Limb (tissue), 2 donors: ENCODE measurements at regions not wholly inside any gene's neighbourhood (a gene's known extent, or its start where the extent isn't known, plus 50 kb on each side); places are given as distances from the start of the nearest gene placed in this dataset.

ENCODE experiments used
- DNase-seq, 2 donors: peaks; one replicate each; pipeline ENCODE4 v3.0.0-alpha.2; 2016; ENCODE audit errors: extremely low spot score in 2 of 2

DNA sequence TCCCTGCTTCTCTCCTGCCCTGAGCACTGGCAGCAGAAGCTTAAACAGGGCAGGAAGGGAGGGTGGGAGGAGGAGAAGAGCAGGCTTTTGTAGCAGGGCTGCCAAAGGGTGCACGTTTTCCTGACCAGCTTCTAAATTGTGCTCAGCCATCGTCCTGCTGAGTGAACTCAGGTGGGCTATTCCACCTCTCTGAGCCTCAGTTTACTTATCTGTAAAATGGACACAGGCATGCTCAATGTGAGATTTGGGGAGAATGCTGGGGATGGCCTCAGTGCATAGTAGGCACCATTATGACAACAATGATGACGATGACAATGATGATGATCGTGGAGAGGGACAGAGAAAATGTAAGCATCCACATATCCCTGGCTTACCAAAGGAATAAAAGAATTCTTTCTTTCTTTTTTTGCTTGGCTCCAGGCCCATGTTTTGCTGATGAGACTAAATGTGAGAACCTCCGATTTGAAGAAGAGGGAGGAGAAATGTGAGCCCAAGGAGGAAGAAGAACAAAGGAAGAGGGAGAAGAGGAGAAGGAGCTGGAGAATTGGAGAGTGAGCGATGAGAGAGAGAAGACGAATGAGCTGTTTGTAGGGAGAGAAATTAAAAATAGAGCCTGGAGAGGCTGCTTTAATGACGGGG is 105.5 kb upstream of the MYL2 start:
- no peak for DNase-seq

- no peak for DNase-seq
These were observed 104.9 kb upstream of the MYL2 start for GRCh38 chr12:111025301-111025700.

DNA sequence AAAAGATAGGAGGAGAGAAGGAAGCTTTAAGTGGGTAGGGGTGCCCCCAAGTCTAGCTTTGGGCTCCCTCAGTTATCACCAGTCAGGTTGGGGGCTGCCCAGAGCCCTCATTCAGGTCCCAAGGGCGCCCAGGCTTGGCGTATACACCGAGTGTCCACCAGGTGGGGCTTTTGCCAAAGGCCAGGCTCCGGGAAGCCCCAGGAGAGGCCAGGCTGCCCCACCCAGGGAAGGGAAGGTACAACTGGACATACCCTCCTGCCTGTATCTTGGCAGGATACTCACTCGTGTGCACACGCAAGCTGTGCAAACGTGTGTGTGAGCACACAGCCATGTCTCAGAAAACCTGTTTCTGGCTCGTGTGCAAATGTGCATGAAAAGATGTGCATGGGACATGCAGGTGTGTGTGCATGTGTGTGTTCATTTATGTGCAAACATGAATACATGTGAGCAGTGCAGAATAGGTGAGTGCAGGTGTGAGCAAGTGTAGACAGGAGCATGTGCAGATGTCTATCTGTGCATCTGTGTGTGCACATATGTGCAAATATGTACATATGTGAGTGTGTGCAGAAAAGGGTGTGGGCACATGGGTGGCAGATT is 103.9 kb upstream of the MYL2 start:
- peak in 1 of 2 donors; percentile 70 for DNase-seq

DNA sequence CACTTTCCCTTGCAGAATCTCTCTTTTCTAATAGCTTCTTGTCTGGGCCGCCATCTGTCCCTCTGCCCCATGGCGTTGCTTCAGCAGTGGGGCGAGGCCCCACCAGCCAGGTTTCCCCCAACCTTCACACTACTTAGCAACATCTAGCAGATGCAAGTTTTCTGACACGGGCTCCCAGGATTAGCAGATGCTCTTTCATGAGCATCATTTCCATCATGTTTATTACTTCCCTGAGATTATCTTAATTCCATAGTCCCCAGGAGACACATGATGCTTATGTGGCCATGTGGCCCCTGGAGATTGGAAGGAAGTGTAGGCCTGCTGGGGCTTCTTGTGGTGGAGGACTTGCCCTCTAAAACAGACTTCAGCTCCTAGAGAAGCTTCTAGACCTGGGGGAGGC is 102.0 kb upstream of the MYL2 start:
- DNase-seq, result no peak

GRCh38 chr12:111014547-111014946 is 94.2 kb upstream of the MYL2 start:
- DNase-seq, result no peak

- DNase-seq, result no peak
These were observed 92.5 kb upstream of the MYL2 start for GRCh38 chr12:111012918-111013317.

DNA sequence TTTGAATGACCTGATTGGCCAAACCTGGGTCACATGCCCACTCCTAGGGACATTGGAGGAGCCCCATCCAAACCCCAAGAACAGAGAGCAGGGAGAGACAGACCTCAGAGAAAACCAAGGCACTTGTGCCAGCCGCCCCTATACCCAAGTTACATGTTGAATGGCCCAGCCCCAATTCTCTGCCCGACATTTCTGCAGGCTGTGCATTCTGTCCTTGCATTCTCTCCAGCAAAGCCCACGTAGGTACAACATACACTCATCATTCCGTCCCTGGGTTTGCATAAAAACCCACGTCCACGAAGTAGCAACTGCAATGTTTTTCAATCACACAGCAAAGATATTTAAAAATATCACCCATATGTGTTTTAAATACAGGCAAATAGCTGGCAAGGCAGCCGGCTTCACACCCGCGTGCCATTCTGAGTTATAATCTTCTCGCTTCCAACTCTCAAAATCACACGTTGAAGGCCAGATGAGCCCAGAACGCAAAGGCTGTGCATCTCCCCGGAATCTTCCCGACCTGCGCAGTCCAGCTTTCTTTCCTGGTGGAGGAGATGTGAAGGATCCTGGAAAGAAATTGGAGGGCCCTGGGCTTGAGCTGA is 91.7 kb upstream of the MYL2 start:
- no peak for DNase-seq

DNA sequence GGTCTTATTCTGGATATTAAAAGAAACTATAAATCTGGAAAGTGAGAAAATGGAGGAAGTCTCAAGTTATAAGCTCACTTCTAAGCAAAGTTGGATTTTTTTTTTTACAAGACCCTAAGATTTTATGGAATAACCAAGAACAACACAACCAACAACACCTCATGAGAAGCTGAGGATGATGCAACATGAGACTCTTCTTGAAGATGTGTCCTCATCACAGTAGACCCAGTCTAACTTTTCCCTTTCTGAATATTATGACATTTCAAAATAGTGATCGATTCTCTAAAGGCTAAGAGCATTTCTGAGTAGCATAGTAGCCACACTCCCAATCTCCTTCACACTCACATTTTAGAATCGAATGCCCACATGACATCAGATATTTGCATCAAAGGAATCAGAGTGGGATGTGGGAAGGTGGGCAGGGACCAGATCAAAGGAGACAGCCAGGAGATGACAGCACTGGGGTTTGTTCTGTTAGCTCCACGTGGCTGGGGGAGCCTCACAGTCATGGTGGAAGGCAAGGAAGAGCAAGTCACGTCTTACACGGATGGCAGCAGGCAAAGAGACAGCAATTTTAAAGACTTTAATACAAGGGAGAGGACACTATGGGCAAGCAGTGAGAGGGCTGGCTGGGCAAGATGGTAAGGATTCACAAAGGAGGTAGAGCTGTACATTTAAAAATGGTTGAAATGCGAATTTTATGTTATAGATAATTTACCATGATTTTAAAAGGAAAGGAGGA is 90.7 kb upstream of the MYL2 start:
- no peak for DNase-seq

- no peak for DNase-seq
These were observed 89.7 kb upstream of the MYL2 start for GRCh38 chr12:111010061-111010460.

DNA sequence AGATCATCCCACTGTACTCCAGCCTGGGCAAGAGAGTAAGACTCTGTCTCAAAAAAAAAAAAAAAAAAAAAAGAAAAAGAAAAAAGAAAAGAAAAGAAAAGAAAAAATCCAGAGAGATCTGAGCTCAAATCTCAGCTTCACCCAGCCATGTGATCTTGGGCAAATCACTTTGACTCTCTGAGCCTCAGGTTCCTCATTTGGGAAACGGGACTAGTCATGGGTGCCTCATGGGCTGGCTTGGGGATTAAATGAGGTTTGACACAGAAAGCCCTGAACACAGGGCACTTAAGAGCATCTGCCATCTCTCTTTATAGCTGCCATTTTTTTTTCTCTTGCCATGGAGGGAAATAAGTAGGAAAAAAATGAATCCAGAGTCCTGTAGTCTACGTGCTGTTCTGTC is 86.2 kb upstream of the MYL2 start:
- no peak for DNase-seq

DNA sequence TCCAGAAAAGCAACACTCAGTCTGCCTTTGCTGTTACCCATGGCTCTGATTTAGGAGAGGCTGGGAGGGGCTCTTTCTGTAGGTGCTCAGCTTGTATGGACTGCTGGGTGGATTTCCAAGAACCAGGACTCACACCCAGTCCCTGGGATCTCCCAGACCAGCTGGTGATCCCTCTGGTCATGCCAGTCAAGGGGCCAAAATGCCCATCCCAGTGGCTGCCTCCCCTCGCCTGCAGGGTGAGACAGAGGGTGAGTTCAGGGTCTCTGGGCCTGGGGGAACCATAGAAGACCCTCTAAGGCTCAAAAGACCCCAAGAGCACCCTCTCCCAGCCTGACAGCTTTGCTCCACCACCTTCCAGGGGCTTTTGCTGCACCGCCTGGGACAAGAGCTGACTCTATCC is 78.6 kb upstream of the MYL2 start:
- DNase-seq, result no peak

- DNase-seq, result no peak
These were observed 77.8 kb upstream of the MYL2 start for GRCh38 chr12:110998165-110998564.

DNA sequence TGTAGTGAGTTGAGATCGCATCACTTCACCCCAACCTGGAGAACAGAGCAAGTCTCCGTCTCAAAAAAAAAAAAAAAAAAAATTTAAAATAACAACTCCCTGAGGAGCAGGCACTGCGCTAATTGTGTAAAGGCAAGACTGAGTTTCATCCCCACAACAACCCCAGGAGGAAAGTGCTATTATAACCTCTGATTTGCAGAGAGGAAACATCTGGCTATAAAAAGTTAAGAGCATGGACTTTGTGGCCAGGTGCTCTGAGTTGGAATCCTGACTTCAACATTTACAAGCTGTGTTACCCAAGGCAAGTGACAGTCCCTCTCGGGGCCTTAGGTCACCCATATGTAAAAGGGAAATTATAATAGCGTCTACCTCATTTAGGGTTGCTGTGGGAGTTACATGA is 76.0 kb upstream of the MYL2 start:
- DNase-seq, result no peak

DNA sequence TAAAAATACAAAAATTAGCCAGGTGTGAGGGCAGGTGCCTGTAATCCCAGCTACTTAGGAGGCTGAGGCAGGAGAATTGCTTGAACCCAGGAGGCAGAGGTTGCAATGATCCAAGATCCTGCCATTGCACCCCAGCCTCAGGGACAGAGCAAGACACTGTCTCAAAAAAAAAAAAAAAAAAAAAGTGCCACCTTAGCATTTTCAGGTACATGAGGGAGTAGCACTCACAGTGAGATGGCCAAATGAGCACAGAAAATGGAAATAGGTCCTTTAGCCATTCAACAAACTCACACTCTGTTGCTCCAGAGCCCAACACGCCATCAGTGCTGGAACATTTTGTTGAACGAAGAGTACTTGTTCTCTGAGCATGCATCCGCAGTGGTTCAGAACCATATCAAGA is 75.2 kb upstream of the MYL2 start:
- DNase-seq, result no peak

GRCh38 chr12:110995016-110995415 is 74.6 kb upstream of the MYL2 start:
- no peak for DNase-seq

- DNase-seq, result no peak
These were observed 73.1 kb upstream of the MYL2 start for GRCh38 chr12:110993434-110993833.

DNA sequence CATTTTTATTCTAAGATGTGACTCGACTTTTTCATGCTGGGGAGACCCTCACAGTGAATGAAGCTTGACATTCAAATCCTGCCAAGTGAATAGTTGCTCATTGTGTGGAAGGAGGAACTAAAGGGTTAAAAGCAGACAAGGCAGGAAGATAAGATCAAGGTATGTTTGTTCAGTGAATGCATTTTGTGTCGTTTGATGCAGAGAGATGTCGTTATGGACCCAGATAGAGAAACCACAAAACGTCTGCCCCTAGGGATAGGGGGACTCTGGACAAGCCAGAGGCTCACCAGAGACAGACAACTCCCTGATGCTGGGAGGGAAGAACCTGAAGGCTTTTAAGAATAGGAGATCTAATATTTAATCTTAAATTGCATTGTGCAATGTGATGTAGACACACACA is 72.5 kb upstream of the MYL2 start:
- DNase-seq, result no peak

DNA sequence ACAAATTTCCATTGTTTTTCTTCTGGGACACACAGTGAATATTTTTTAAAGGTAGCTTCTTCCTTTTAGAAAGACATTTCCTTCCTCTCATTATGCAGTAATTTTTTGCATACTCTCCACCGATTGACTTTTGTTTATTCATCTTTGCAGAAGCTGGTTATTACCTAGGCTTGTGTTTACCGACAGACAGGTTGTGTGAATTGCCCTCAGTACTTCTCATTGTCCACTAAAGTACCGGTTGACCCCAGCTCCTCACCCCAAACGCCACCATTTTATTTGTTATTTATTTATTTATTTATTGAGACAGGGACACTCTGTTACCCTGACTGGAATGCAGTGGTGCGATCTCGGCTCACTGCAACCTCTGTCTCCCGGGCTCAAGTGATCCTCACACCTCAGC is 63.4 kb upstream of the MYL2 start:
- DNase-seq, result no peak

GRCh38 chr12:110972866-110973265 is 52.5 kb upstream of the MYL2 start:
- no peak for DNase-seq

DNA sequence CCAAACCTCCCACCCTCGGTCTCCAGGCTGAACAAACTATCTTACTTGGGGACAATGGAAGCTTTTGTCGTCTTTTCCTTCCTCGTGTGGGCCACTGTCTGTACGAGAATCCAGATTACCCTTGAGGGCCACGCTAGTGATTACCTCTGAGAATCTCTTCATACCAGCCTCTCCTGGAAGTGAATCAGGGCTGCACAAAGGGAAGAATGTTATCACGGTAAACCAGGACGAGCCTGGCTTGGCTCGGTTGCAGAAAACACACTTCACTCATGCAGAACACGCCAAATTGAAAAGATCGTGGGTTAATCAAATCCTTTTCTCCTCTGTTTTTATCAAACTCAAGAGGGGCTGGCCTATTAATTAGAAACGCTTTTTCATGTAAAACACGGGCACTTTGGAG is 51.6 kb upstream of the MYL2 start:
- no peak for DNase-seq

GRCh38 chr12:110971189-110971920 is 51.0 kb upstream of the MYL2 start:
- no peak for DNase-seq
